Neural progenitor cell (in vitro differentiated cells): ENCODE measurements at regions not wholly inside any gene's neighbourhood (a gene's known extent, or its start where the extent isn't known, plus 50 kb on each side); places are given as distances from the start of the nearest gene placed in this dataset.

Source experiments
- EZH2 ChIP-seq: fragments of 200-600 bp; sonication (generic); IDR thresholded peaks from 2 replicates; pipeline ENCODE4 v1.6.1; 2017; ENCODE audit warnings: antibody characterized with exemption, mild to moderate bottlenecking, moderate library complexity
- TF ChIP-seq, protein P1 (sequence below): fragments of 200-600 bp; sonication (generic); IDR thresholded peaks from 2 replicates; pipeline ENCODE4 v1.5.1; 2017; ENCODE audit warnings: antibody characterized with exemption, mild to moderate bottlenecking

DNA sequence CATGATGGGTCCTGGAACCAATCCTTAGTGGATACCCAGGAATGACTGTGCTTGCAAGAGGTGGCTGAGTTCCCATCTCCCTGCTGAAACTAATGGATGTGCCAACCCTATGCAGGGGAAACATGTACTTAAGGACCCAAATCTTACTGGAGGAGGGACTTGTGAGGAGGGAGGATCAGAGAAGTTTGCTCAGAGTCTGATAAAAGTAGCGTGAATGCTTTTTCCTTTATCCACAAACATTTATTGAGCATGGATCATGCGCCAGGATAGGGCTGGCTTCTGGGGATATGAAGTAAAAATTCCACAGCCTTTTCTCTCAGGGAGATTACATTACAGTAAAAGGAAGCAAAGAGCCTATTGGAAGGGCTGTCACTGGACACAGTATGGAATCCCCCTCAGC is 358.5 kb downstream of the RPS24 start:
- TF ChIP-seq, protein P1, sequence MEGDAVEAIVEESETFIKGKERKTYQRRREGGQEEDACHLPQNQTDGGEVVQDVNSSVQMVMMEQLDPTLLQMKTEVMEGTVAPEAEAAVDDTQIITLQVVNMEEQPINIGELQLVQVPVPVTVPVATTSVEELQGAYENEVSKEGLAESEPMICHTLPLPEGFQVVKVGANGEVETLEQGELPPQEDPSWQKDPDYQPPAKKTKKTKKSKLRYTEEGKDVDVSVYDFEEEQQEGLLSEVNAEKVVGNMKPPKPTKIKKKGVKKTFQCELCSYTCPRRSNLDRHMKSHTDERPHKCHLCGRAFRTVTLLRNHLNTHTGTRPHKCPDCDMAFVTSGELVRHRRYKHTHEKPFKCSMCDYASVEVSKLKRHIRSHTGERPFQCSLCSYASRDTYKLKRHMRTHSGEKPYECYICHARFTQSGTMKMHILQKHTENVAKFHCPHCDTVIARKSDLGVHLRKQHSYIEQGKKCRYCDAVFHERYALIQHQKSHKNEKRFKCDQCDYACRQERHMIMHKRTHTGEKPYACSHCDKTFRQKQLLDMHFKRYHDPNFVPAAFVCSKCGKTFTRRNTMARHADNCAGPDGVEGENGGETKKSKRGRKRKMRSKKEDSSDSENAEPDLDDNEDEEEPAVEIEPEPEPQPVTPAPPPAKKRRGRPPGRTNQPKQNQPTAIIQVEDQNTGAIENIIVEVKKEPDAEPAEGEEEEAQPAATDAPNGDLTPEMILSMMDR, result no peak
- TF ChIP-seq EZH2, result no peak
